ENCODE measurements at regions not wholly inside any gene's neighbourhood (a gene's known extent, or its start where the extent isn't known, plus 50 kb on each side); places are given as distances from the start of the nearest gene placed in this dataset.

GRCh38 chr20:56718816-56719215, 89.7 kb downstream of the TFAP2C start:
- H3K4me1 ChIP-seq, result no peaks in the 10 kb centered on the region
- H3K27ac ChIP-seq, result no peak overlapping the region
- H3K9me3 ChIP-seq, result no peaks in the 10 kb centered on the region
- ATAC-seq (no peak), DNase-seq (no peak)
- no peaks in the 10 kb centered on the region for H3K36me3 ChIP-seq
- no peak overlapping the region for H3K4me3 ChIP-seq
- TF ChIP-seq, protein P1, sequence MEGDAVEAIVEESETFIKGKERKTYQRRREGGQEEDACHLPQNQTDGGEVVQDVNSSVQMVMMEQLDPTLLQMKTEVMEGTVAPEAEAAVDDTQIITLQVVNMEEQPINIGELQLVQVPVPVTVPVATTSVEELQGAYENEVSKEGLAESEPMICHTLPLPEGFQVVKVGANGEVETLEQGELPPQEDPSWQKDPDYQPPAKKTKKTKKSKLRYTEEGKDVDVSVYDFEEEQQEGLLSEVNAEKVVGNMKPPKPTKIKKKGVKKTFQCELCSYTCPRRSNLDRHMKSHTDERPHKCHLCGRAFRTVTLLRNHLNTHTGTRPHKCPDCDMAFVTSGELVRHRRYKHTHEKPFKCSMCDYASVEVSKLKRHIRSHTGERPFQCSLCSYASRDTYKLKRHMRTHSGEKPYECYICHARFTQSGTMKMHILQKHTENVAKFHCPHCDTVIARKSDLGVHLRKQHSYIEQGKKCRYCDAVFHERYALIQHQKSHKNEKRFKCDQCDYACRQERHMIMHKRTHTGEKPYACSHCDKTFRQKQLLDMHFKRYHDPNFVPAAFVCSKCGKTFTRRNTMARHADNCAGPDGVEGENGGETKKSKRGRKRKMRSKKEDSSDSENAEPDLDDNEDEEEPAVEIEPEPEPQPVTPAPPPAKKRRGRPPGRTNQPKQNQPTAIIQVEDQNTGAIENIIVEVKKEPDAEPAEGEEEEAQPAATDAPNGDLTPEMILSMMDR (IDR thresholded peaks at IDR 0.05), result no peak
- intact Hi-C loops (cut with DNase I), result no loop called here
- WGBS, 2 donors, result 84 to 88% methylated on average over 2 of the region's 2 CpGs
- H3K27me3 ChIP-seq, result peaks cover 0 to 8% (median 3%) of the 10 kb centered on the region in 7 donors

- no peak overlapping the region for H3K27ac ChIP-seq
- DNase-seq (no peak), ATAC-seq (no peak)
- H3K4me1 ChIP-seq, result no peaks in the 10 kb centered on the region
- H3K36me3 ChIP-seq, result no peaks in the 10 kb centered on the region
- no peaks in the 10 kb centered on the region for H3K9me3 ChIP-seq
- intact Hi-C loops (cut with DNase I), result no loop called here
- TF ChIP-seq, protein P1 (IDR thresholded peaks at IDR 0.05), result no peak
- H3K4me3 ChIP-seq, result no peak overlapping the region
- WGBS, 2 donors, result 84 to 92% methylated on average over 7 of the region's 7 CpGs
- H3K27me3 ChIP-seq, result peaks cover 0 to 7% (median 3%) of the 10 kb centered on the region in 7 donors
Measured at GRCh38 chr20:56720620-56721213, 91.6 kb downstream of the TFAP2C start.

- H3K4me1 ChIP-seq, result no peaks in the 10 kb centered on the region
- H3K4me3 ChIP-seq, result no peak overlapping the region
- intact Hi-C loops (cut with DNase I), result no loop called here
- ATAC-seq (peak in 4 of 8 donors; percentile 38 to 51 (median 42)), DNase-seq (peak in 1 of 2 donors; percentile 8)
- peaks cover 0 to 11% (median 4%) of the 10 kb centered on the region in 7 donors for H3K27me3 ChIP-seq
- WGBS, 2 donors, result 60 to 61% methylated on average over 10 of the region's 10 CpGs
- H3K27ac ChIP-seq, result no peak overlapping the region
- no peaks in the 10 kb centered on the region for H3K9me3 ChIP-seq
- TF ChIP-seq, protein P1 (IDR thresholded peaks at IDR 0.05), result no peak
- H3K36me3 ChIP-seq, result no peaks in the 10 kb centered on the region
Measured at GRCh38 chr20:56722042-56722441, 92.9 kb downstream of the TFAP2C start.

DNA sequence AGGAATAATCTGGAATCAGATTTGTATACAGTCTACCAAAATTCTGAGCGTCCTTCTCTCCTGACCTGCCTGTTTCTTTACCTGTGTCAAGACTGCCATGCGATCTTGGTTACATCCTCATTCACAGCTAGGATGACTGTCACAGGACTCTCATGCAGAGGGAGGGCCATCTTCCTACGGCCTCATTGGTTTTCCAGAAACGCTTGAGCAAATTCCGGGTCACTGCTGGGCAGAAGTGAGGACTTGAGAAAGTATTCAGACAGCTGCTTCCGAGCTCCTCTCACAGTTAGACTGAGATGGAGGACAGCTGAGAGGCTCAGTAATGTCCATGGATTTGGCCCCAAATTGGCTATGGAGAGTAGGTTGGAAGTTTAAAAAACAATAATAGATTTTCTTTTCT, 94.2 kb downstream of the TFAP2C start:
- intact Hi-C loops (cut with DNase I), result no loop called here
- Histone ChIP-seq H3K27ac (no peak overlapping the region), H3K27me3 (peaks cover 0 to 18% (median 4%) of the 10 kb centered on the region in 7 donors), H3K4me1 (no peaks in the 10 kb centered on the region), H3K36me3 (no peaks in the 10 kb centered on the region), H3K4me3 (no peak overlapping the region), H3K9me3 (no peaks in the 10 kb centered on the region)
- ATAC-seq, result no peak
- 86 to 89% methylated on average over 6 of the region's 6 CpGs for WGBS, 2 donors
- DNase-seq, result no peak
- TF ChIP-seq, protein P1 (IDR thresholded peaks at IDR 0.05), result no peak
